ENCODE measurements at regions not wholly inside any gene's neighbourhood (a gene's known extent, or its start where the extent isn't known, plus 50 kb on each side); places are given as distances from the start of the nearest gene placed in this dataset.

GRCh38 chr13:21823416-21823815, 152.5 kb downstream of the FGF9 start:
- Histone ChIP-seq H3K27me3 (no peaks in the 10 kb centered on the region), H3K9me3 (no peaks in the 10 kb centered on the region), H3K27ac (no peak overlapping the region), H3K36me3 (ENCODE audit: low read depth, missing control alignments) (no peaks in the 10 kb centered on the region), H3K4me1 (no peaks in the 10 kb centered on the region), H3K4me3 (no peak overlapping the region)
- TF ChIP-seq CTCF (IDR thresholded peaks at IDR 0.05) = no peak
- intact Hi-C loops (cut with DNase I; ENCODE audit: low total_unique reads) = no loop called here
- 87 to 88% methylated on average over 6 of the region's 6 CpGs for whole genome bisulfite sequencing, 2 donors
- no peak for DNase-seq

- intact Hi-C loops (cut with DNase I; ENCODE audit: low total_unique reads) = no loop called here
- no peaks in the 10 kb centered on the region for H3K36me3 ChIP-seq (ENCODE audit: low read depth, missing control alignments)
- H3K27me3 ChIP-seq = no peaks in the 10 kb centered on the region
- 79 to 81% methylated on average over 1 of the region's 1 CpG for WGBS, 2 donors
- no peaks in the 10 kb centered on the region for H3K9me3 ChIP-seq
- H3K4me3 ChIP-seq = no peak overlapping the region
- H3K27ac ChIP-seq = no peak overlapping the region
- no peak for DNase-seq
- H3K4me1 ChIP-seq = no peaks in the 10 kb centered on the region
- TF ChIP-seq POLR2A (IDR thresholded peaks at IDR 0.05) (no peak), CTCF (IDR thresholded peaks at IDR 0.05) (no peak)
Measured at GRCh38 chr13:21823949-21824348, 153.1 kb downstream of the FGF9 start.

GRCh38 chr13:21825186-21825585, 154.3 kb downstream of the FGF9 start:
- intact Hi-C loops (cut with DNase I; ENCODE audit: low total_unique reads) = no loop called here
- Histone ChIP-seq H3K27ac (no peak overlapping the region), H3K4me3 (no peak overlapping the region), H3K9me3 (no peaks in the 10 kb centered on the region), H3K4me1 (no peaks in the 10 kb centered on the region), H3K36me3 (ENCODE audit: low read depth, missing control alignments) (no peaks in the 10 kb centered on the region), H3K27me3 (no peaks in the 10 kb centered on the region)
- WGBS, 2 donors = 35 to 46% methylated on average over 6 of the region's 6 CpGs
- DNase-seq = no peak
- no peak for TF ChIP-seq CTCF (IDR thresholded peaks at IDR 0.05)
- no peak for TF ChIP-seq POLR2A (IDR thresholded peaks at IDR 0.05)

- DNase-seq = no peak
- no peaks in the 10 kb centered on the region for H3K36me3 ChIP-seq (ENCODE audit: low read depth, missing control alignments)
- H3K27me3 ChIP-seq = no peaks in the 10 kb centered on the region
- no peaks in the 10 kb centered on the region for H3K9me3 ChIP-seq
- H3K4me1 ChIP-seq = no peaks in the 10 kb centered on the region
- WGBS, 2 donors = 19 to 33% methylated on average over 2 of the region's 2 CpGs
- no peak overlapping the region for H3K27ac ChIP-seq
- intact Hi-C loops (cut with DNase I; ENCODE audit: low total_unique reads) = no loop called here
- TF ChIP-seq CTCF (IDR thresholded peaks at IDR 0.05) (no peak), POLR2A (IDR thresholded peaks at IDR 0.05) (no peak)
- no peak overlapping the region for H3K4me3 ChIP-seq
Measured at GRCh38 chr13:21825801-21826200, 154.9 kb downstream of the FGF9 start.

- intact Hi-C loops (cut with DNase I; ENCODE audit: low total_unique reads) = no loop called here
- Histone ChIP-seq H3K27me3 (no peaks in the 10 kb centered on the region), H3K4me3 (no peak overlapping the region), H3K27ac (no peak overlapping the region), H3K36me3 (ENCODE audit: low read depth, missing control alignments) (no peaks in the 10 kb centered on the region), H3K9me3 (no peaks in the 10 kb centered on the region), H3K4me1 (no peaks in the 10 kb centered on the region)
- TF ChIP-seq POLR2A (IDR thresholded peaks at IDR 0.05) (no peak), CTCF (IDR thresholded peaks at IDR 0.05) (no peak)
- no peak for DNase-seq
- WGBS, 2 donors = 33 to 36% methylated on average over 3 of the region's 3 CpGs
Measured at GRCh38 chr13:21826214-21827015, 155.5 kb downstream of the FGF9 start.

Data from testis (tissue), 2 donors.